Astrocyte of the spinal cord (primary cell): ENCODE measurements at regions not wholly inside any gene's neighbourhood (a gene's known extent, or its start where the extent isn't known, plus 50 kb on each side); places are given as distances from the start of the nearest gene placed in this dataset.
A peak's percentile ranks its signal among the peaks of the same experiment; 100 is the strongest.
"Not testable (repeated sequence)": the region's sequence is repeated elsewhere in the genome, so short reads cannot be mapped to it uniquely, and the experiment has no call there.

Experiments
- DNase-seq: peaks from one replicate; pipeline ENCODE4 v3.0.0; 2011; ENCODE audit warnings: low read depth, low spot score
- H3K4me3 ChIP-seq: 2 replicates; pipeline ENCODE4 v1.5.1; 2011; ENCODE audit warnings: low read depth, mild to moderate bottlenecking, low read length, moderate library complexity
- CTCF ChIP-seq: IDR thresholded peaks from 2 replicates; pipeline ENCODE4 v1.5.1; 2012; ENCODE audit warnings: low read depth, mild to moderate bottlenecking, low read length, inconsistent platforms
- in situ Hi-C: cut with HindIII; loops from 2 replicates; pipeline ENCODE4 v1.10.0; 2017; ENCODE audit warnings: low sequenced_read_pairs

- no peak for DNase-seq
- TF ChIP-seq CTCF = no peak
- H3K4me3 ChIP-seq = no peak overlapping the region
- in situ Hi-C loops = no loop called here
Observed at GRCh38 chrX:41003506-41004270, 81.6 kb upstream of the USP9X start.

- TF ChIP-seq CTCF = no peak
- no peak overlapping the region for H3K4me3 ChIP-seq
- DNase-seq = no peak
- in situ Hi-C loops = no loop called here
Observed at GRCh38 chrX:41005445-41005992, 79.7 kb upstream of the USP9X start.

GRCh38 chrX:41009850-41010846 lies 75.1 kb upstream of the USP9X start:
- in situ Hi-C loops = no loop called here

GRCh38 chrX:41014776-41015360 lies 70.4 kb upstream of the USP9X start:
- TF ChIP-seq CTCF = no peak
- DNase-seq = no peak
- in situ Hi-C loops = no loop called here
- no peak overlapping the region for H3K4me3 ChIP-seq

More at GRCh38 chrX:41009850-41010846, 75.1 kb upstream of the USP9X start:
- peak; percentile 86 for DNase-seq
- no peak overlapping the region for H3K4me3 ChIP-seq
- TF ChIP-seq CTCF = peak; percentile 18

GRCh38 chrX:41017785-41018184 lies 67.5 kb upstream of the USP9X start:
- in situ Hi-C loops, H3K4me3 ChIP-seq, DNase-seq: not testable (repeated sequence)

- H3K4me3 ChIP-seq, in situ Hi-C loops, DNase-seq: not testable (repeated sequence)
Observed at GRCh38 chrX:41018391-41019040, 66.7 kb upstream of the USP9X start.

- H3K4me3 ChIP-seq = no peak overlapping the region
- TF ChIP-seq CTCF = no peak
- DNase-seq = no peak
- in situ Hi-C loops = no loop called here
Observed at GRCh38 chrX:41019041-41019392, 66.2 kb upstream of the USP9X start.
